GM18858 (cell line): ENCODE measurements at regions not wholly inside any gene's neighbourhood (a gene's known extent, or its start where the extent isn't known, plus 50 kb on each side); places are given as distances from the start of the nearest gene placed in this dataset.
"Not testable (repeated sequence)": the region's sequence is repeated elsewhere in the genome, so short reads cannot be mapped to it uniquely, and the experiment has no call there.

Source experiments
- ATAC-seq: cut with Tn5 transposase; IDR thresholded peaks from one replicate; pipeline ENCODE4 v1.9.1; 2021; ENCODE audit not compliant: unreplicated experiment

GRCh38 chr3:107942951-107943749 lies 147.7 kb downstream of the CD47 start:
- no peak for ATAC-seq

GRCh38 chr3:107942244-107942643 lies 148.6 kb downstream of the CD47 start:
- no peak for ATAC-seq

GRCh38 chr3:107939691-107940442 lies 151.0 kb downstream of the CD47 start:
- ATAC-seq, result no peak

GRCh38 chr3:107938143-107938542 lies 152.7 kb downstream of the CD47 start:
- ATAC-seq, result no peak

GRCh38 chr3:107934808-107935207 lies 156.0 kb downstream of the CD47 start:
- ATAC-seq, result no peak

GRCh38 chr3:107933450-107933849 lies 157.4 kb downstream of the CD47 start:
- ATAC-seq, result no peak

GRCh38 chr3:107931326-107931725 lies 159.5 kb downstream of the CD47 start:
- no peak for ATAC-seq

GRCh38 chr3:107929088-107929487 lies 161.7 kb downstream of the CD47 start:
- no peak for ATAC-seq

GRCh38 chr3:107928084-107928445 lies 162.8 kb downstream of the CD47 start:
- ATAC-seq, result no peak

- peak; percentile 90 for ATAC-seq
Observed at GRCh38 chr3:107927361-107928083, 163.3 kb downstream of the CD47 start.

GRCh38 chr3:107925851-107926250 lies 165.0 kb downstream of the CD47 start:
- no peak for ATAC-seq

GRCh38 chr3:107921038-107921437 lies 169.8 kb downstream of the CD47 start:
- no peak for ATAC-seq

- no peak for ATAC-seq
Observed at GRCh38 chr3:107920538-107920937, 170.3 kb downstream of the CD47 start.

- no peak for ATAC-seq
Observed at GRCh38 chr3:107919239-107919638, 171.6 kb downstream of the CD47 start.

- ATAC-seq, result no peak
Observed at GRCh38 chr3:107916171-107916570, 174.7 kb downstream of the CD47 start.

GRCh38 chr3:107915706-107916105 lies 175.1 kb downstream of the CD47 start:
- no peak for ATAC-seq

GRCh38 chr3:107913701-107914100 lies 177.1 kb downstream of the CD47 start:
- no peak for ATAC-seq

- ATAC-seq, result no peak
Observed at GRCh38 chr3:107911337-107912000, 179.4 kb downstream of the CD47 start.

- ATAC-seq, result peak; percentile 99
Observed at GRCh38 chr3:107910713-107911259, 180.0 kb downstream of the CD47 start.

- ATAC-seq, result not testable (repeated sequence)
Observed at GRCh38 chr3:107909583-107909982, 181.2 kb downstream of the CD47 start.

- ATAC-seq, result no peak
Observed at GRCh38 chr3:107907996-107908395, 182.8 kb downstream of the CD47 start.
